PFSK-1 (cell line): ENCODE measurements at regions not wholly inside any gene's neighbourhood (a gene's known extent, or its start where the extent isn't known, plus 50 kb on each side); places are given as distances from the start of the nearest gene placed in this dataset.

Experiments used
- FOXP2 ChIP-seq: optimal IDR thresholded peaks from 2 replicates; pipeline ENCODE3; 2011; ENCODE audit warnings: borderline replicate concordance, control low read depth, inconsistent platforms; ENCODE audit not compliant: insufficient read depth; ENCODE audit errors: extremely low read length, extremely low read depth
- POLR2AphosphoS5 ChIP-seq: IDR thresholded peaks from 2 replicates; pipeline ENCODE4 v1.6.1; 2012; ENCODE audit warnings: low read depth, mild to moderate bottlenecking, control low read depth, low read length, moderate library complexity
- SIN3A ChIP-seq: IDR thresholded peaks from 2 replicates; pipeline ENCODE4 v1.6.1; 2012; ENCODE audit warnings: mild to moderate bottlenecking, low read length, moderate library complexity, borderline replicate concordance; ENCODE audit not compliant: insufficient read depth
- TAF1 ChIP-seq: IDR thresholded peaks from 2 replicates; pipeline ENCODE4 v1.6.1; 2012; ENCODE audit warnings: low read length, control low read depth, borderline replicate concordance; ENCODE audit not compliant: insufficient read depth
- TF ChIP-seq, protein P1 (sequence below), 2 experiments: IDR thresholded peaks; 2 replicates each; pipeline versions ENCODE4 v1.6.1 to v1.8.0; 2011 to 2012; ENCODE audit warnings: low read depth in 2 of 2, low read length in 2 of 2, control low read depth in 1 of 2, inconsistent platforms in 1 of 2, mild to moderate bottlenecking in 1 of 2, moderate library complexity in 1 of 2; ENCODE audit not compliant: insufficient read depth in 1 of 2

GRCh38 chr6:105650347-105650746 lies 247.5 kb upstream of the PREP start:
- TF ChIP-seq TAF1: no peak
- TF ChIP-seq, protein P1, sequence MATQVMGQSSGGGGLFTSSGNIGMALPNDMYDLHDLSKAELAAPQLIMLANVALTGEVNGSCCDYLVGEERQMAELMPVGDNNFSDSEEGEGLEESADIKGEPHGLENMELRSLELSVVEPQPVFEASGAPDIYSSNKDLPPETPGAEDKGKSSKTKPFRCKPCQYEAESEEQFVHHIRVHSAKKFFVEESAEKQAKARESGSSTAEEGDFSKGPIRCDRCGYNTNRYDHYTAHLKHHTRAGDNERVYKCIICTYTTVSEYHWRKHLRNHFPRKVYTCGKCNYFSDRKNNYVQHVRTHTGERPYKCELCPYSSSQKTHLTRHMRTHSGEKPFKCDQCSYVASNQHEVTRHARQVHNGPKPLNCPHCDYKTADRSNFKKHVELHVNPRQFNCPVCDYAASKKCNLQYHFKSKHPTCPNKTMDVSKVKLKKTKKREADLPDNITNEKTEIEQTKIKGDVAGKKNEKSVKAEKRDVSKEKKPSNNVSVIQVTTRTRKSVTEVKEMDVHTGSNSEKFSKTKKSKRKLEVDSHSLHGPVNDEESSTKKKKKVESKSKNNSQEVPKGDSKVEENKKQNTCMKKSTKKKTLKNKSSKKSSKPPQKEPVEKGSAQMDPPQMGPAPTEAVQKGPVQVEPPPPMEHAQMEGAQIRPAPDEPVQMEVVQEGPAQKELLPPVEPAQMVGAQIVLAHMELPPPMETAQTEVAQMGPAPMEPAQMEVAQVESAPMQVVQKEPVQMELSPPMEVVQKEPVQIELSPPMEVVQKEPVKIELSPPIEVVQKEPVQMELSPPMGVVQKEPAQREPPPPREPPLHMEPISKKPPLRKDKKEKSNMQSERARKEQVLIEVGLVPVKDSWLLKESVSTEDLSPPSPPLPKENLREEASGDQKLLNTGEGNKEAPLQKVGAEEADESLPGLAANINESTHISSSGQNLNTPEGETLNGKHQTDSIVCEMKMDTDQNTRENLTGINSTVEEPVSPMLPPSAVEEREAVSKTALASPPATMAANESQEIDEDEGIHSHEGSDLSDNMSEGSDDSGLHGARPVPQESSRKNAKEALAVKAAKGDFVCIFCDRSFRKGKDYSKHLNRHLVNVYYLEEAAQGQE (IDR thresholded peaks at IDR 0.05; ENCODE audit: insufficient read depth in 1 of 2, low read depth in 2 of 2, low read length in 2 of 2): no peak
- TF ChIP-seq POLR2AphosphoS5: no peak
- TF ChIP-seq SIN3A: no peak
- no peak for TF ChIP-seq FOXP2
